ENCODE measurements at regions not wholly inside any gene's neighbourhood (a gene's known extent, or its start where the extent isn't known, plus 50 kb on each side); places are given as distances from the start of the nearest gene placed in this dataset.
"Not testable (repeated sequence)": the region's sequence is repeated elsewhere in the genome, so short reads cannot be mapped to it uniquely, and the experiment has no call there.

DNA sequence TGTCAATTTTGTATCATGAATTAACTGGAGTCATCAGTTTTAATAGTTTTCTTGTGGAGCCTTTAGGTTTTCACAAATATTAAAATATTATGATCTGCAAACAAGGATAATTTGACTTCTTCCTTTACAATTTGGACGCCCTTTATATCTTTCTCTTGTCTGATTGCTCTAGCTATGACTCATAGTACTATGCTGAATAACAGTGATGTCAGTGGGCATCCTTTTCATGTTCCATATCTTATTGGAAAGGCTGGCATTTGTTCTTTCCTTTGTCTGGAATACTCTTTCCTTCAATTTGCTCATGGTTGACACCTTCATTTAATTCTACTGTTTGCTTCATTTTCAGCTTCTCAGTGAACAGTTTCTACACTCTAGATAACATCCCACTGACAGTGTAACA, 1129.3 kb downstream of the SLITRK5 start:
- no peak for DNase-seq (ENCODE audit: low read depth in 4 of 4, low spot score in 3 of 4)

DNA sequence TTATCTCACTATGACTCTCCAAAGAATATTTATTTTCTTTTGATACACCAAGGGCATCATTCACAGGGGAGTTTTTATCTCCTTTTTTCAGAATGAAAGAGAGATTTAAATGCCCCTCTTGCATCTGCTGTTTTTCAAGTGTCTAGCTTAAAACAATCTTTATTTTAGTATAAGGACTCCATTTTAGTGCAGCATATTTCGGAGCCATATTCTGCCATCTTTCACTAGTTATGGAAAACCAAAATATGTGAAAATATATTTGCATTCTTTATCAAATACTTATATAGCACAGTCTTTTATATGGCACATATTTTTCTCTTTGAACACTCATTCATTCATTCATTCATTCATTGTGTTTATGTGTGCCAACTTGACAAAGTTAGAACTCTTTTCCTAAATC, 1130.2 kb downstream of the SLITRK5 start:
- no peak for DNase-seq (ENCODE audit: low read depth in 4 of 4, low spot score in 3 of 4)

DNA sequence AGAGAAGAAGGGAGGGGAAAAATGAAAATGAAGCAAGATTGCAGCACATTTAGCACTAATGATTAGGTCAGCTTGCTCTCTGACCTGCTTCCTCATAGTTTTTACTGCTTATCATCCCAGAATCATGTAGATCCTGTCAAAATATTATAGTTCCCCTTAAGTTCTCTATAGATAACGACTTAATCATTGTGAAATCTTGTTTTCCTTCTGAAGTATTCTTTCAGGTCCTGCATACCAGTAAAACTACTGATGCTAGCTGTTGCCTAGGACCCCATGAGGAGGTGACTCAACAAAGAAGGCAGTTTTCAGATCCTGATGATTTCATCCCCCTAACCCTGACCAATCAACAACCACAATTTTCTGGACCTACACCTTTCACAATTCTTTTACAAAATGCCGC, 1131.7 kb downstream of the SLITRK5 start:
- no peak for DNase-seq (ENCODE audit: low read depth in 4 of 4, low spot score in 3 of 4)

DNA sequence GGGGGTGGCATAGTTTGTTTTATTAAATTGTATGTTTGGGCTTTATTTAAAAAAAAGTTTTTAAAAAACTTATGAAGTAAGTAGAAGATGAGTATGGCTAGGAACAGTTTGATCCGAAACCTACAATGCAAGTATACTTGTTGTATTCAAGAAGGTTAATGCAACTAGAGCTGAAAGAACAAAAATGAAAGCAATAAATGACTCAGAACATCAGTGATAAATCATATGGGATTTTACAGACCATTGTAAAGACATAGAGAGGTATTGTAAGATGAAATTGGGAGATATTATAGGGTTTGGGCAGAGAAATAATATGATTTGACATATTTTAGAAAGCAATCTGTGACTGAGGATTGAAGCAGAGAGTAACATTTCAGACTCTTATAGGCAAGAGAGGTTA, 1135.3 kb downstream of the SLITRK5 start:
- no peak for DNase-seq (ENCODE audit: low read depth in 4 of 4, low spot score in 3 of 4)

DNA sequence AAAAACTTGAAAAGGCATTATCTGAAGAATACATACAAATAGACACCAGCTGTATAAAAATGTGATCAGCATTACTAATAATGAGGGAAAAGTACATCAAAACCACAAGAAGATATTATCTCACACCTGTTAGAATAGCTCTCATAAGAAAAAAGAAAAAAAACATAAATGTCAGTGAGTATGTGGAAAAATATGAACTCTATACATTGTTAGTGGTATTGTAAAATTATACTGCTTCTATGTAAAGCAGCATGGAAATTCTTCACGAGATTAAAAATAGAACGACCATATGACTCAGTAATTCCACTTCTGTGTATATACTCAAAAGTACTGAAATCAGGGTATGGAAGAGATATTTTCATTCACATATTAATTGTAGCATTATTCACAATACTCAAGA, 1146.4 kb downstream of the SLITRK5 start:
- DNase-seq (ENCODE audit: low read depth in 4 of 4, low spot score in 3 of 4): no peak

DNA sequence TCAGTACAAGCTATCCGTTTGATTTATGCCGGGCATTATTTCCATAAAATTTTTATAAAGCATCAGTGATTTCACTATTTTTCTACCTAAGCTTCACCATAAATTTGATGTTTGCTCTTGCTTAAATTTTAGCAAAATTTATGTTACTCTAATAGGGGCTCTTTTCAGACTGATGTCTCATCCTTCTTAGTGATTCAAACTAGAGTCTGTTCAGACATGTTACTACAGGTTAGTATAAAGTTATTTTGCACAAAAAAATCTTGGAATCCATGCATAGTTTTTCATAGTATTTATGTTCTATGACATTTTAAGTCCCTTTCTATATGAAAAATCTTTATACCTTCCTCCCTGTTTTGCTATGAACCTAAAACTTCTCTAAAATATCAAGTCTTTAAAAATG, 1151.9 kb downstream of the SLITRK5 start:
- DNase-seq (ENCODE audit: low read depth in 4 of 4, low spot score in 3 of 4): no peak

DNA sequence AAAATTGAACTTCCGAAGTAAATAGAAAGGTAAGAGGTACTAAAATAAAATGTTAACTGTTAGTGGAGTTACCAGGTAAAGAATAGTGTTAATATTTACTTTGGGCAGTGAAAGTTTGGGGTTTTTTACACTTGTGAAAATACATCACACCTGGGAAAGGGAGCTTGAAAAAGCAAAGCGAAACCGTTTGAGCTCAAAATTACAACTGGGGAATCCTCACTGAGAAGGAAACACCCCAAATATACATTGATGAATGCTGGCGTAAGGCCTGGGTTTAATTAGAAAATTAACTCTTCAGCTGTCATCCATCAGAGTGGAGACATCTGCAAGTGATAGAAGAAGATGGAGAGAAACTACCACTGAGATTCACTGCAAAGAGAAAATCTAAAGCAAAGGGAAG, 1153.0 kb downstream of the SLITRK5 start:
- no peak for DNase-seq (ENCODE audit: low read depth in 4 of 4, low spot score in 3 of 4)

DNA sequence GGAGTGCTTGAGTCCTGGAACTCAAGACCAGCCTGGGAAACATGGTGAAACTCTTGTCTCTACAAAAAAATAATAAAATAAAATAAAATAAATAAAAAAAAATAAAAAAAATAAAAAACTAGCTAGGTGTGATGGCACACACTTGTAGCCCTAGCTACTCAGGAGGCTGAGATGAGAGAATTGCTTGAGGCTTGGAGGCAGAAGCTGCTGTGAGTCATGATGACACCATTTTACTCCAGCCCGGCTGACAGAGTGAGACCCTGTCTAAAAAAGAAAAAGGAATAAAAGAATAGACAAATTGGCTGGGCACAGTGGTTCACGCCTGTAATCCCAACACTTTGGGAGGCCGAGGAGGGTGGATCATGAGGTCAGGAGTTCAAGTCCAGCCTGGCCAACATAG, 1168.9 kb downstream of the SLITRK5 start:
- no peak for DNase-seq (ENCODE audit: low read depth in 4 of 4, low spot score in 3 of 4)

DNA sequence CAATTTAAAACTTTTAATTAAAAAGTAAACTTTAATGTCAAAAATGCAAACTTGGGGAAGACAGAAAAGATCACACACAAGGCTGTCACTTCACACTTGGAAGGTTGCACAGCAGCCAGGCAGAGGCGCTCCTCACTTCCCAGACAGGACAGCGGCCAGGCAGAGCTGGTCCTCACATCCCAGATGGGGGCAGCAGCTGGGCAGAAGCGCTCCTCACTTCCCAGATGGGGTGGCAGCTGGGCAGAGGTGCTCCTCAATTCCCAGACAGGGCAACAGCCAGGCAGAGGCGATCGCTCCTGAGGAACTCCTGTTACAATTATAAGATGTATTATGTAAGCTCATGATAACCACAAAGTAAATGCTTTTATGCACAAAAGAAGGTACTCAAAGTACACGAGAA, 1181.1 kb downstream of the SLITRK5 start:
- DNase-seq (ENCODE audit: low read depth in 4 of 4, low spot score in 3 of 4): not testable (repeated sequence)

DNA sequence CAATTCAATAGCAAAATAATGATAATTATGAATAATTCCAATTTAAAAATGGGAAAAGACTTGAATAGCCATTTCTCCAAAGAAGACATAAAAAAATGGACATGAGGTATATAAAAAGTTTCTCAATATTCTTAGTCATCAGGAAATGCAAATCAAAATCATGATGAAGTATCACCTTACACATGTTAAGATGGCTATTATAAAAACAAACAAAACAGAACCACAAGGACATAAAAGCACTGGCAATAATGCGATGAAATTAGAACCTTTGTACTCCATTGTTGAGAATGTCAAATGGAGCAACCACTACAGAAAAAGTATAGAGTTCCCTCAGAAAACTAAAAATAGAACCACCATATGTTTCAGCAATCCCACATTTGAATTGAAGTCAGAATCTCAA, 1186.1 kb downstream of the SLITRK5 start:
- no peak for DNase-seq (ENCODE audit: low read depth in 4 of 4, low spot score in 3 of 4)

DNA sequence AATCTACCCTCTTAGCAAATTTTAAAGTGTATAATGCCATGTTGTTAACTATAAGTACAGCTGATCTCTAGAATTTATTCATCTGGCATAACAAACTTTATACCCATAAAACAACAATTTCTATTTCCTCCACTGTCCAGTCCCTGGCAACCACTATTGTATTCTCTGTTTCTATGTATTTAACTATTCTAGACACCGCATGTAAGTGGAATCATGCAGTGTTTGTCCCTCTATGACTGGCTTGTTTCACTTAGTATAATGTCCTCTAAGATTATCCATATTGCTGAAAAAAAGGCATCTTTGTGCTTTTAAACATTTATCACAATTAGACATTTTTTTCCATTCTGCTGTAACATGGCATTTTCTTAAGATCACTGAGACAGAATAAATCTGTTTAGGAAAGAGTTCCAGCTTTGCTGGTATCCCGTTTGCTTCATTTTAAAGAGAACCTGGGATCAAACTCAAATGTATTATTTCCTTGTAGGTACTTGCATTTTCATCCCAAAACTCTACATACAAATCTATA, 1191.0 kb downstream of the SLITRK5 start:
- DNase-seq (ENCODE audit: low read depth in 4 of 4, low spot score in 3 of 4): no peak

DNA sequence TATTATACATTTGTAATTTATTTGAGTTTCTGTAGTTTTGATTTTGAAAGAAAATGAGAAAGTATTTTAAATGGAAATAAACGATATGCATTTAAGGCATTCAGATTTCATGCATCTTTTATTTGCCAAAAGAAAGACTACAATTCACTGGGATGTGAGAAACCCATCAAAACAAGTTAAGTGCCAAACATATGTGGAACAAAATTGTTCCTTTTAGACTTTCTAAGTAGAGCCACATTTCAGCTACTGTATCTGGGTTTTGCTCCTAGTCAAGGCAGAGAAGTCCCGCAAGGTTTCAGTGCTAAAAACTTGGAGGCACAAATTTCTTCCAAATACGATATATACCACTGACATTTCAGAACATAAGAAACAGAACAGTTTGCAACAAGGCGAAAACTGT, 1191.9 kb downstream of the SLITRK5 start:
- no peak for DNase-seq (ENCODE audit: low read depth in 4 of 4, low spot score in 3 of 4)

DNA sequence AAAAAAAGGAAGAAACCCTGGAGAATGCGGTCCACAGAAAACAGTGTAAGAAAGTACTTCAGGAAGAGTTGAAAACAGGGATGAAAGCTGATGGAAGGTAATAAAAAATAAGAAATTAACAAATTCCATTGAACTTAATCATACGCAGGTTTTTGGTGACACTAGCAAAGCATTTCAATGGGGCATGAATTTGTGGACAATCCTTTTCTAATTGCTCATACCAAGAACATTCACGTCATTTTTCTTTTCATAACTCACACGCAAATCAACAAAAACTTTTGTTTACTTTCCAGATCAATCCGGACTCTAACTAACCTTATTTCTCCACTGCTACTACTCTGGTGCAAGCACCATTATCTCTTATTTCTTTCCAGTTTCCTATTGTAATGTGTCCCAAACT, 1195.0 kb downstream of the SLITRK5 start:
- no peak for DNase-seq (ENCODE audit: low read depth in 4 of 4, low spot score in 3 of 4)

DNA sequence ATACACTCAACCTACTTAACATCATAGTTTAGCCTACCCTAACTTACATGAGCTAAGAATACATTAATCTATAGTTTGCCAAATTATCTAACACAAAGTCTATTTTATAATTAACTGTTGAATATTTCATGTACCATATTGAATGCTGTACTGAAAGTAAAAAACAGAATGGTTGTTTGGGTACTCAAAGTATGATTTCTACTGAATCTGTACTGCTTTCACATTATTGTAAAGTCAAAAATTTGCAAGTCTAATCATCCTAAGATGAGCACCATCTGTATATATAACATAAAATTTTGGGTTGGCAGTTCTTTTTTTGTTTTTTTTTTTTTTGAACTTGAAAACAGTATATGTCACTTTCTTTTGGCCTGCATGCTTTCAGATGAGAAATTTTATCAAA, 1212.6 kb downstream of the SLITRK5 start:
- no peak for DNase-seq (ENCODE audit: low read depth in 4 of 4, low spot score in 3 of 4)

DNA sequence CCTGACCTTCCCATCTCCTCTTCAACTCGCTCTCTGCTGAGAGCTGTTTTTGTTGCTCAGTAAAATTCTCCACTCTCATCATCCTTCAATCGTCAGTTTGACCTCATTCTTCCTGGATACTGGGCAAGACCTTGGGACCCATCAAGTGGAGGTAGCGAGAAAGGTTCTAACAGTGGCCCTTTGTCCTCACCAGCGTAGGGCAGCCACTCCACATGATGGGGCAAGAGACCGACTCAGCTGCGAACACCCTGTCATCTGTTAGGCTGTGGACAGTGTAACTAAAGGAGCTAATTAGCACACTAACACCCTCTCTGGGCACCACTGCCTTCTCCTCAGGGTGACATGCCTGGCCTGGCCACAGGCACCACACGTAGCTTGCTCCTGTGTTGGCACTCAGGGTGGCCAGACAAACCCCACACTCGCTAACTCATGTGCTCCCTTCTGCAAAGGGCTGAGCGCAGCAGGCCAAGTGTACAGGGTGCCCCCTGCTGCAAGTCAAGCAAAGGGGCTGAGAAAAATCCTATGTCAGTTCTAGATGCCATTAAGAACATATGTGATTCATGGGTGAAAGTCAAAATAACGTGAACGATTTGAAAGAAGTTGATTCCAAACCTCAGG, 1216.0 kb downstream of the SLITRK5 start:
- no peak for DNase-seq (ENCODE audit: low read depth in 4 of 4, low spot score in 3 of 4)

DNA sequence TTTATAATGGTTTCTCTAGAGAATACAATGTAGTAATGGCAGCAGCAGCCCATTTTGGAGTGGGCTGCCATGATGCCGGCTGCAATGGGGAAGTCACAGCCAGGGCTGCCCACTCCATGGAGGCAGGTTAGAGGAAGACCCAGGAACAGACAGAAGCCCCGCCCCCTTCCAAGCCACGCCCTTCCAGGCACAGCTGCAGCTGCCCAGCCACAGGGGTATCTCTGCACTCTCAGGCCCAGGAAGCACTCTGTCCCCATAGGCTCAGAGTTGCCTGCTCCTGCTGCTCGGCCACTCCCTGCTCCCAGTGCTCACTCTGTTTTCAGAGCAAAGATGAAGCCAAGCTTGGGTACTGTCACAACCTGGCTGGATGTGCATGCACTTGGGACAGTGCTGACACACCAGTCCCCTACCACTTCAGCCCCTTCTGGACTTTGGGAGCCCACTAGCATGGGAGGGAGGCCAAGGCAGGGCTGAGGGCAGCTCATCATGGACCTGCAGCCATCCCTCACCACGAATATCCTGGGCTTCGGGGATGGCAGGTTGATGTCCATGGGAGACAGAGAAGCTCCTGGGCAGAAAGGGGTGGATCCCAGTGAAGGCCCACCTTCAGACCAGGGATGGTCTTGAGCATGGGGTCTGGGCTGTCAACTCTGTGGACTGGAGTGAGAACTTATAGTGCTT, 1224.2 kb downstream of the SLITRK5 start:
- no peak for DNase-seq (ENCODE audit: low read depth in 4 of 4, low spot score in 3 of 4)

DNA sequence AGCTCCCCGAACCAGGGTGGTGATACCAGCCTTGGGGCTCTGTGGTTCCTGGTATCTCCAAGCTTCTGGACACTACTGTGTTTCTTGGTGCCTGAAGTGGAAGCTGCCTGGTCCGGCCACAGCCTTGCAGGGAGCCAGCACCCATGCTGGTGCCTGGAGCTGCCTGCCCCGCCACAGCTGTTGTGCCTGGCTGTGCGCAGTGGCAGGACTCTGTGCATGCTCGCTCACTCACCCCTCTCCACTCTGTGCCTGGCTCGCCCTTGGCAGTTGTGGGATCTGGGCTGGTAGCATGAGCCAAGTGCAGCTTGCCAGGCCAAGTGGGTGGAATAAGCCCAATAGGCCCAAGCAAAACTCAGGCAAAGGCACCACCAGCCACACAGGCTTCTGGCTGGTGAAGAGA, 1225.3 kb downstream of the SLITRK5 start:
- no peak for DNase-seq (ENCODE audit: low read depth in 4 of 4, low spot score in 3 of 4)

DNA sequence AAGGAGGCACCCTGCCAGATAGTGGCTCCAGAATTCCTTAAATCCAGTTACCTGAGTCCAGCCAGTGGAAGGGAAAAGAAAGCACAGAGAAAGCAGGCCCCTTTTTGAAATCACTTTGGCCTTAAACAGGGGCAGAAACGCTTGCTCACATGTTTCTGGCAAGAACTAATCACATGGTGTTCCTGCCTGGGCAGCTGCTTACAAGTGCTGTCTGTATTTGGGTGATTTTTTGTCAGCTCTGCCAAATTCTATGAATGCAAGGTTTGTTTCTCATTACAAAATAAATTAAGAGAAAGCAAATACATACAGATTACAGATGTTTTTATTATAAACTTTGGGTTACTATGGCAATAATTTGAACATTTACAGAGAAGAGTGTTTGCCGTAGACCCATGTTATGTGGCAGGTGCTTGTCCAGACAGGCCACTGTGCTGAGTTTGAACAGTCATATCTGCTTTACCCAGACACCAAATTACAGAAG, 1237.8 kb downstream of the SLITRK5 start:
- DNase-seq (ENCODE audit: low read depth in 4 of 4, low spot score in 3 of 4): no peak

DNA sequence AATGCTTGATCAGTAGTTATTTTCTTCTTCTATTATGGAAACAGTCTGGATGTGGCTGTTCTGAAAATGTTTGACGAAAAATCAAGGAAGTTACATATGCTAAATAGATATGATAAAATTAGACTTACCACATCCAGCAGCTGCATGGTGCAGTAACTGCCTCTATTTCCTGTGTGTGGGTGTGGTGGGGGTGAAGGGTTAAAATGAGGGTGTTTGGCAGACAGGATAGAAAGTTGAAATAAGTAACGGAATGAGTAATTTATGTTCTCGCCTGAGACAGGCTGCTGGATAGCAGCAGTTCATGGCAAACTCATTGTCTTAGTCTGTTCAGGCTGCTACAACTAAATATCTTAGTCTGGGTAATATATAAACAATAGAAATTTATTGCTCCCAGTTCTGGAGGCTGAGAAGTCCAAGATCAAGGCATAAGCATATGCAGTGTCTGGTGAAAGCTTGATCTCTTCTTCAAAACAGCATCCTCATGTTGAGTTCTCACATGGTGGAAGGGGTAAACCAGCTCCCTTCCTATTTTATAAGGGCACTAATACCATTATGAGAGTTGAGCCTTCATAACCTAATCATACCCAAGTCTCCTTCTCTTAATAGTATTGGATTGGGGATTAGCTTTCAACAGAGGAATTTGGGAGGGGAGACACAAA, 1248.9 kb downstream of the SLITRK5 start:
- DNase-seq (ENCODE audit: low read depth in 4 of 4, low spot score in 3 of 4): no peak

DNA sequence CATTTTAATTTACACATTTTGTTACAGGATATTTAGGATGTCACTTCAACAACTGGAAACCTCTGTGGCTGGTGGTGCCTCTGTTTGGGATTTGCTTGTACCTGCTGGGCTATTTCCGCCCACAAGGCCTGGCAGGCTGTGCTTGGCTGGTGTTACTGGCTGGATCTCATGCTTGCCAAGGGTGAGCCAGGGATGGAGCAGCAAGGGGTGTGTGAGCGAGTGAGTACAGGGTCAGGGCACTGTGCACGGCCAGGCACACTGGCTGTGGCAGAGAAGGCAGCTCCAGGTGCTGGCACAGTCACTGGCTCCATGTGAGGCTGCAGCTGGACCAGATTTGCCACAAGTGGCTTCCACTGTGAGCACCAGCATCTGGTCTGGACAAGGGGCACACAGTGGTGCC, 1254.8 kb downstream of the SLITRK5 start:
- no peak for DNase-seq (ENCODE audit: low read depth in 4 of 4, low spot score in 3 of 4)

DNA sequence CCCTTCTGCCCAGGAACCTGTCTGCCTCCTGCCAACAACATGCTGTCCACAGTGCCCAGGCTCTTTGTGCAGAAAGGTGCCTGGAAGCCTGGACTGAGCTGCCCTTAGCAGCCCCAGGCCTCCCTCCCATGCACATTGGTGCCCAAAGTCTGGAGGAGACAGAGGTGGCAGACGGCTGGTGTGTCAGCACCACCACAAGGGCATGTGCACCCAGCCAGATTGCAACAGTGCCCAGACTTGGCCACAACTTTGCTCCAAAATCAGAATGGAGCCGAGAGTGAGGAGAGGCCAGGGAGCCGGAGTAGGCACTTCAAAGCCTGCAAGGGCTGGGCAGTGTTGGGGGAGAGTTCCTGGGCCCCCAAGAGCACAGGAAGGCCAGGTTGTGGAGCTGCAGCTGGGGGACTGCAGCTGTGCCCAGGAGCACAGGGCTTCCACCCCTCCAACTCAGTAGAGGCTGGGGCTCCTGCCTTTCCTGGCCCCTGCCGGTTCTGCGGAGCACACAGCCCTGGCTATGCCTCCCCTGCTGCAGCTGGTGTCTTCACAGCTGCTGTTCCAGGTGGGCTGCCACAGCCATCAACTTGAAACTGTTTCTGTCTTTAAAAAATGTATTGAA, 1255.8 kb downstream of the SLITRK5 start:
- DNase-seq (ENCODE audit: low read depth in 4 of 4, low spot score in 3 of 4): no peak
